HG02623 (cell line): ENCODE measurements at regions not wholly inside any gene's neighbourhood (a gene's known extent, or its start where the extent isn't known, plus 50 kb on each side); places are given as distances from the start of the nearest gene placed in this dataset.
"Not testable (repeated sequence)": the region's sequence is repeated elsewhere in the genome, so short reads cannot be mapped to it uniquely, and the experiment has no call there.

Experiments
- ATAC-seq: cut with Tn5 transposase; IDR thresholded peaks from one replicate; pipeline ENCODE4 v1.9.1; 2021; ENCODE audit warnings: moderate library complexity; ENCODE audit not compliant: unreplicated experiment

DNA sequence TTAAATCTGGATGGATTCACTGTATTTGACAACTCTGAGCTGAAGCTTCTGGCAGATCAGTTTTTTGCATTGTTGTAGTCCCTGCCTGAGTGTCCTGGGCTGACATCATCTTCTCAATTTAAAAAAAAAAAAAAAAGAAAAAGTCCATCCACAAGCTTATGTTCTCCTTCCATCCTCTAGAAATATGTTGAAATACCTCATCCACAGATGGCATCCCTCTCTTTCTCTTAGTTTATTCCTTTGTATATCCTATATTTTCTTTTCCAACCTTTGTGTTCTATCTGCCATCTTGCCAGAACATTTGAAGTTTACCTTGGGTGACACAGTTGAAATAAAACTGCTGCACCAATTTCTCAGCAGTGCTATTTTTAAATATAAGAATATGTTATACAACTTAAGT, 184.4 kb upstream of the PKN2 start:
- ATAC-seq, result no peak

DNA sequence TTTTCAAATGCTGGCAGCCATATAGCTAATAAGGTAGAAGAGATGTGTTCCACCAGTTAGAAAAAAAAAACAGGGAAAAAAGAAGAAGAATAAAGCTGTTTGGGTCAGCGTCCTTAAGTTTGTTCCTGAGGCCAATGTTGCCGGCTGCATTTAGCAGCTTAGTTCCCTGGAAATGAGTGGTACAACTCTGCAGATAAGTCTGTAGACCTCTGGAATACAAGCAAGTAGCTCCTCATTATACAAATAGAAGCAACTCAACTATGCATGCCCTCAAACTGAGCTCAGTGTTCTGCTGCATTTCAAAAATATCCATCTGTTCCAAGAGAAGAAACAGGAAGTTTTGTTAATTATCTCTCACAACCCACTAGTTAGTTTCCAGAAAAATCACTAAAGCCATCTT, 181.2 kb upstream of the PKN2 start:
- no peak for ATAC-seq

DNA sequence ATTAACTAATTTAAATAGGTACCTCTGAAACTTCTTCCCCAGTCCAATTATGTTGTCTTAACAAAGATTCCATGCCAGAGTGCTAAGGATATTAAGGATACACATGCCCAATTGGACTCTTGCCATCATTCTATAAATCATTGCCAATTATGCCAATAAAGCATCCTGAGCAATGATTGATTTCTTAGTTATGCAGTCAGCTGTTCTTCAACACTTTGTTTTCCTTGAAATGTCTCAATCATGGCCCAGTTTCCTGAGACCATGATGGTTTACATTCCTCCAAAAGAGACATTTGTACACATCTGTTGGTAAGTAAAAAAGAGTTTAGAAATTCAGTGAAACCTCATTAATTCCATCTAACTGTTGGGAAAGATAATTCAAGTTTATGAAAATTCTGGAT, 180.4 kb upstream of the PKN2 start:
- no peak for ATAC-seq

DNA sequence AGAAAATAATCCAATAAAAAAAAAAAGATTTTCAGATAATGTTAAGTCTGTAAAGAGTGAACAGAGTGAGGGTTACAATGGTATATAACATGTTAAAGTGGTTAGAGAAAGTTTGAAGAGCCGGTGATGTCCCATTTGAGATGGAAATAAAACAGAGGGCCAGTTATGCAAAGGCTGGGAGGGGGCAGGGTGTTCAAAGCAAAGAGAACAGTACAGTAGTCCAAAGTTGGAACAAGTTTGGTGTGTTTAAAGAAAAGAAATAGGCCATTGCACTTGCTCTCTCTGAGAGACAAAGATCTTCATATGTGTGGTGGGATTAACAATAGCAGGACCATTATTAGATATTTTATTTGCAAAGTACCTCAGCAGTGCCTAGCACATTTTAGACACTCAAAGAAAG, 179.5 kb upstream of the PKN2 start:
- ATAC-seq, result no peak

DNA sequence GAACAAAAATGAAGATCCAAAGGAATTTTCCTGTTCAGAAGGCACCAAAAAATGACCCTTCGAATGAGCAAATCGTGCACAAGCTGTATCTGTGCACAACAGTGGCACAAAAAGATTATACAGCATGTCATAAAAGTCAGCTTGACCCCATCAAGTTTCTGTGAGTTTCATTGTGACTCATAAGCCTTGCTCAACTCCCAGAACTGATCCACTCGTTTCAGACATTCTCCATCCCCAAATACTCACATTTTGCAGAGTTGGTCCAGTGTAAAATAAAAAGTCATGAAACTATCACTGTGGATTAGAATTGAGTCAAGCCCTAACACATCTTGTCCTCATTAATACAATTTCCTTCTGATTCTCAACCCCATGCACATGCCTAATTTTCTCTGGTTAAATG, 174.7 kb upstream of the PKN2 start:
- no peak for ATAC-seq

DNA sequence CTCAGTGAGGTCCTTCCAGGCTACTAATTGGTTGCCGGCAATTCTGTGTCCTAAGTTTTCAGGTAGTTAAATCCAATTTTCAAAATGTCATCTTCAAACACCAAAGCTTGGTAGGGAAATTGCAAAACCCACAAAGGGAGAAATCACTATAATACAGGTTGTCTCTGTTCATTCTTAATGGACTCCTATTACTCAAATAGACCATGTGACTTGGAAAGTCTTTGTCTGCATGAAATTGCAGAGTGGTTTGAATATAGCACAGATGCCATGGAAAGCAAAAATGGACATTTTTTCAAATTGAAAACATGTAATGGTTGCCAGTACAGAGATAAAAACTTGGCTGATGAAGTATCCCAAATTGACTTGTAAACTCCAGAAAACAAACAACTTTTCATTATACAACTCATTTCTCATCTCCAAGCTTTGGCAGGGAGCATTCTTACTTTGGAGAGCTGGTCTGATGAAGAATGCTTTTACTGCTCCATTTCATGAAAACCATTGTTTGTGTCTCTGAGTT, 169.5 kb upstream of the PKN2 start:
- ATAC-seq, result no peak

DNA sequence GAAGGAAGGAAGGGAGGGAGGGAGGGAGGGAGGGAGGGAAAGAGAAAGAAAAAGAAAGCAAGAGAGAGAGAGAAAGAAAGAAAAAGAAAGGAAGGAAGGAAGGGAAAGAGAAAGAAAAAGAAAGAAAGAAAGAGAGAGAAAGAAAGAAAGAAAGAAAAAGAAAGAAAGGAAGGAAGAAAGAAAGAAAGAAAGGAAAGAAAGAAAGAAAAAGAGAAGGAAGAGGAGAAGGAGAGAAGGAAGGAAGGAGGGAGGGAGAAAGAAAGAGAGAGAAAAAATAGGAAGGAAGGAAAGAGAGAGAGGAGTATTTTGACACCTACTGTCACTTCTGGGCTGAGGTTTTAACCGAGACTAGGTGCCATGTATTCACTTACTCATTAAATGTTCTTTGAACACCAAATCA, 166.6 kb upstream of the PKN2 start:
- not testable (repeated sequence) for ATAC-seq

DNA sequence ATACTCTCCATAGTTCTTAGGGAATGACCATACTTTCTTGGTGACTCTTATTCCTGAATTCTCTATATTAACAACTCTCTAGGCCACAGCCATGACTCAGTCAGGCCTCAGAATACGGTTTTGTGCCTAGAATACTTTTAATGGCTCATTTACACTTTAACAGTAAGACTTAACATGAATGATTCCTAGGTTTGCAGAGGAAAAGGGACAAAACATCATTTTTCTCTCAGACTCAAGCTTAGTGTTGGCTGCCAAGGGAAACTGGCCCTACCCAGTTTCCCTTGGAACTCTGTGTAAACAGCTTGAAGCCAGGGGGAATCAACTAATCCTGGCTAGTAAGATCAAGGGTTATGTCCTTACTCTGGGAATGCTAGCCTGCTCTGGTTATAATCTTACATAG, 164.9 kb upstream of the PKN2 start:
- ATAC-seq, result no peak

DNA sequence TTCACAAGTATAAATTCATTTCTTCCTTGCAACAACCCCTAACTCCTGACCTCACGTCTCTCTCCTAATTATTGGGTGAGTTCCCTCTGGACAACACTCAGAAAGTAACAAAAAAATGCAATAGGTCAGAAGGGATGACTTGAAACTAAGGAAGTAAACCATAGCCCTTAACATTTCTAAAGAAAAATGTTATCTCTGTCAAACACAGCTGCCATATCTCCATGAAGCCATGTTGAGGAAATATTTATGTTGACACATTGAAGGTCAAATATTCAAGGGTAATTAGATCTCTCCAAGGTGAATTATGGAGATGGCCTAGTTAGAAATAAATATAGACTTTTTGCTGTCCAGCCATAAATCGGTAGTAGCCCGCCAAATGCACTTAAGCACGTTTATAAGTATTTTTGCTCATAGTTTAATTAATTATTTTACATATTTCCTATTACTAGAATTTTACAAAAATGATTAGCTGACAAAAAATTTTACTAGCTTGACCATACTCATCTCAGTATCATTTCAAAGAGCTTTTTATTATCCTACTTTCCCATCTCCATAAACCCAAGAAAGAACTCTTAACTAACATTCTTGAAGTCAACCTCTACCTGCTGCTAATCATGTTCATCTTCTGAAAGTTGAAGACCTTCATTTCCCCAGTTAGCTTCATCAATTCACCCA, 160.1 kb upstream of the PKN2 start:
- no peak for ATAC-seq

DNA sequence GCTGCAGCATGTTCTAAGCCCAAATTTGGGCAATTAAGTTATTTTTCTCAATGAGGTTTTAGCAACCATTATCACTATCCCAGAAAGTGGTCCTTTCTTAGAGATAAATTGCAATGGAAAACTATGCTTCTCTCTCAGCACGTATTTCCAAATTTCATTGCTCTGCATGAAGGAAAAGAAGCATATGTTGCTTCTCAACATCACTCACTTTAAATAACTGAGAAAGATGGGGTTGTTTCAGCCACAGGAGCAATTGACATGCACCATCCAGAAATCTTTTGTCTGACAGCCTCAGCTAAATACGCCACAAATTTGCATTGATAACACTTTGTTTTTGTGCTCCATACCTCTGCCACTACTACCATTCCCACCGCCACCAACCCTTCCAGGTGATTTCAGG, 157.6 kb upstream of the PKN2 start:
- no peak for ATAC-seq

DNA sequence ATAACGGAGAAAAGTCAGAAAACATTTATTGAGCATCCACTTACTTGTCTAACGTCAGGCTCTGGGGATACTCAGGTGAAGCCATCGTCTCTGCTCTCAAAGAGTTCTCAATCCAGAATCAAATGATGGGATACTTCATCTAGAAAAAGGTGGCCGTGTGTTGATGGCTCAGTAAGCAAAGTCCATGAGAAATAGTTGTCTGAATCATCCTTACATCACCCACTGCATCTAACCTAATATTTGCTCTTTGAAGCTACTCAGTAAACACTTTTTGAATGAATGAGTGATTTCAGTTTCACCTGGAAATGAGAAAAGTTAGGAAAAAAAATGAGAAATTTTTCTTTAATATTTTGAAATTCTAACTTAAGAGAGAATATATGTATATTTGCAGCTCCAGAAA, 155.3 kb upstream of the PKN2 start:
- ATAC-seq, result no peak

DNA sequence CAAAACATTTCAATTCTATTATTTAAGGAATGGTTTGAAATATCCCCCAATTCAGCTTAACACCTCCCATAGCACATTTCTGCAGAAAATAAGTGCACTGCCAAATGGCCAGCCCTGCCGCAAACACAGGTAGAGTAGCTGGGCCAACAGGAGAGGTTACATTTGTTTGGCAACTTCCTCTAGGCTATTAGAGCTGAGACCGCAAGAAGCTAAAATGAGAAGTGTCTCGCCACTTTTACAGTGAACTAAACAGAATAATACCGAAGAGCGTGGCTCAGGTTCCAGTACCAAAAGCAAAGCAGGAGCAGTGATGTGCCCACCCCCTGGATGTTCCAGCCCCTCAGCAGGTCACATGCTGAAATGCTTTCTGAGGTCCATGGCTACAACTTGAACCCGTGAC, 154.5 kb upstream of the PKN2 start:
- ATAC-seq, result no peak

DNA sequence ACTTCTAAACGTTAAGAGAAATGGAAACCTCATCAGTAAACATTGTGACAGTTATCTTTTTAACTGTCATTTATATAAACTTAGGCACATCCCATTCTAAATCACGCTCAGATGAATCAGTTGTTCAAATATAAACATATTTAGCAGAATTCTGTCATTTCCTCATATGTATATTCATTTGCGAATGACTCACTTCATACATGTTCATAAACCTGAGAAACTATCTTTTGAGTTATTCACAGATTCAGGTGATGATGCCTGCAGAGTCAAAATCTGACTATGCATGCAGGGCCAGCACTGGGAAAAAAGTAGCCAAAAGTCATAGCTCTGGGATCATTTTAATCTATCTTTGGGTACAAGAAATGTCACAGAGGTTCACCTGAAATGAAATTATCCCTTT, 153.8 kb upstream of the PKN2 start:
- ATAC-seq, result no peak

DNA sequence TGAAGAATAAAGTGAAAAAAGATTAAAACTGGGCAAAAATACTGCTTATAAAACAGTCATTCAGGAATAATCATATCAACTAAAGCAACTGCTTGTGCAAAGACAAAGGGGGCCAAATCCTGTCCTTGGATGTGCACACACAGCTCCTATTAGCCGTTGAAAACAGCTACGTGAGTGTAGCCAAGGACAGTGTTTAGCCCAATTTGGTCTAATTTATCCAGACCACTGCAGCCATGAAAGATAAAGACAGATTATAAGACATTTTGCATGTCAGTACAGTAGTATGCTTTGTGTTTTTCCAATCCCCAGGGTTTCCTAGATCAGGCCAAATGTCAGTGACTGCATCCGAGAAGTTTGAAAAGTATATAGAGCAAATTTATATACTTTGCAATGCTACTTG, 146.3 kb upstream of the PKN2 start:
- ATAC-seq, result no peak

DNA sequence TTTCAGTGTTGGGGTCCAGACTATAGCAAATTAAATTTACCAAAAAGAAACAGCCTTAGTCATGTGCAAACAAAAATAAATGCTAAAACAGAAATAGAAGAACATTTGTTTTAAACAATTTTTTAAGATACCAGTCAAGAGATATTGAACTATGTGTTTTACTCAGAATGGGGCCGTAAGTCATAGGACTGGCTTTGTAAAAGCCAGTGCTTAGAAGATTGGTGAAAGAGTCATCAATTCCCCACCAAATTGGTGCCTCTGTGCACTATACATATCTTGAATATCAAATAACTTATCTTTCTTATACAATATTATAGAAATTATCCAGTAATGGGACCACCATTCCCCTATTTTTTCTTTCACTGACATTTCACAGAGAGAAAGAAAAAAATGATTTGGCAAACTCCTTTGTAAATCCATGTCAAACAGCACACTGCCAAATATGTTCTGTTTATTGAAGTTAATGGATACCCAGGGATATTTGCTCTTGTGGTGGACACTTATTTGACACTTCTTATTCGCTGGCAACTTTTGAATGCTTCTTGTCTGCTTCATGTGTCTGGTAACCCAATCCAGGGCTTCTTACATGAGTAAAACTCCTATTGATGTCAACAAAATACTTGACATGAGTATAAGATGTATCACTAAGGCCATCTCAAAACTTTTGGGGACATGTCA, 145.7 kb upstream of the PKN2 start:
- no peak for ATAC-seq

DNA sequence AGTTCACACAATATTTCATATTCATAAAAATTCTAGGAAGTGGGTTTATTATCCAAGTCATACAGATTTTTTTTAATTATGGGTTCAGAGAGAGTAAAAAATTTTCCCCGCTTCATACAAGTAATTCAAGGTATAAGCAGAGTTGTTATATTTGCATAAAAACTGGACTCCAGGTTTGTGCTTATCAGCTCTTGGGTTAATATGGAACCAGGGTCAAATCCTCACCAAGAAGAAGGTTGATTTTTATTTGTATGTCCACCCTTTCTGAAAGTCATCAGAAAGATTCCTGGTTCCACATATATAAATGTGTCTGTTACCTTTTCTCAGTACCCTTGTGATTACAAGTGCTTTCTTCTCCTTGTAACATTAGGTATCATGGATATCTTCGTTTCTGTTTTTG, 143.8 kb upstream of the PKN2 start:
- no peak for ATAC-seq

DNA sequence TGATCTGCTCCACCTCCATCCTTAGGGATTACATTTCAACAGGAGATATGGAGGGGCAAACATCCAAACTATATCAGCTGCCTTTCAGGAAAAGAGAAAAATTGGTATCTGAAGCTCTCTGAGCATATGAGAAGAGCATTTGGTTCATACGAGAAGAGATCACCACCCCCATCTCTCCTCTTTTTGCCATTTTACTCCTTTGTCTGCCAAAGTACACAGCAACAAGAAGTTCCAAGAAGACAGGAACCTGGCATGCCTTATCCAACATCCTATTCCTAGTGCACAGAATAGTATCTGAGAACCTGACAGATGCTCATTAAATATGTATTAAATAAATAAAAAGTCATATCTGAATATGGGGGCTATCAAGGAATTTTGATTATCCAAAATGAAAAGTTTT, 142.5 kb upstream of the PKN2 start:
- ATAC-seq, result no peak

DNA sequence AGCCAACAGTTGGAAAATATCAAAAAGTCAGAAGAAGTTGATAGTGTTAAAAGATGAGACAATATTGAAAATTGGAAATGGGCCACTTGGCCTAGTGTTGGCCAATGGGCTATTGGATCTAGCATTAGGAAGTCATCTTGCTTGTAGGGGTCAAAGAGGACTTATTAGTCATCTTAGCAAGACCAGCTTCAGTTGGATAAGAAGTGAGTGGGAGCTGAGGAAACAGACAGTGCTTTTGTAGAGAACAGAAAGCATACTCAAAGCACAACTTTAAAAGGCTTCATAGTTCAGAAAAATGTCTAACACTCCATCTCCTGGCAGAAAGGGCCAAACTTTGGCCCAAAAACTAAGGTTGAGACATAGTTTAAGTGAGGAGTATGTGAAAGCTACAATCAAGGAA, 139.9 kb upstream of the PKN2 start:
- ATAC-seq, result no peak

DNA sequence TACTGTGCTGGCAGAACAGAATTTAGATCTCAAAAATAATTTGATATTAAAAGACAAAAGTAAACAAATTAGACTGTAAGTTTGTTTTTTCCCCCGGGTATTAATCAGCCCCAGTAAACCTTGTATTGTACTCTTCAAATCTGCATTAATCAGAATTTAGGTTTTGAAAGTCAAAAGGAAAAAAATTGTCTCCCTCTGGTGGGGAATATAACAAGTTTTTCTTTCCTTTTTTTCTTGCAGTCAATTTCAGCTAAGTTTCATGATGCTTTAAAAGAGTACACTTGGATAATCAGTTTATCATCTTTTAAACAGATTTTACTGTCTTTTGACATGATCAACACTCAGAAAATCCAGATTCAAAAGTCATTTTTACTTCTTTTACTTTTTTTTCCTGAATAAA, 134.5 kb upstream of the PKN2 start:
- ATAC-seq, result no peak

DNA sequence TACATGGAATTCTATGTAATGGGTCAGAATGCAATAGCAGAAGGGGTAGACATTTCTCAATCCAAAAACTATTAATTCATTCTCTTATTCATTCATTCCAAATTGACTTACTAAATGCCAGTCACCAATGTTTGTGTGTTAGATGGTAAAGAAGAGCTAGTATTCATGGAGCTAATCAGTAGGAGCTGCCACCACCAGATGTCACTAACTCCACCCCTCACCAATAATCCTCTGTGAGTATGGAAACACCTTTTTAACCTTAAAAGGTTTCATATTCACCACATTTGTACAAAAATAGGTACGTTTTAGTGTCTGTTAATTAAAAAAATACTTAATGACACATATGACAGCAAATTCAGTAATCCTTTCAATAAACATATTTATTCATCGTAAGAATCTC, 131.8 kb upstream of the PKN2 start:
- ATAC-seq, result no peak

DNA sequence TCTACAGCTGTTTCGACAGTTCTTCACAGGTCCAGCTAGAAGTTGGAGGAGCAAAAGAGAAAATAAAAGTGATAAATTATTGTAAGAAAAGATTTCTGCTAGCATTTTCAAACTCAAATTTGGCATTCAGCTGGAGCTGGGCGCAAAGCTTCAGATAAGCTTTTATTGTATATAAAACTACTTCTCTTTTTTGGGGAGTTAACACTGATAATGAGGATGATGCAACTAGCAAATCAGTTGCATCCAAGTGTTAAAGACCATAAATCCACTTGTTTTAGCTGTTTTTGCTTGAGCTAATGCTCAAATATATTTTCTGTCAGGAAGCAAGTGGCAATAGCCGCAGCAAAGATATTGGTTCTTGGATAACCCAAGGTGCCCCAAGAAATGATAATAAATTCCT, 127.1 kb upstream of the PKN2 start:
- ATAC-seq, result no peak

DNA sequence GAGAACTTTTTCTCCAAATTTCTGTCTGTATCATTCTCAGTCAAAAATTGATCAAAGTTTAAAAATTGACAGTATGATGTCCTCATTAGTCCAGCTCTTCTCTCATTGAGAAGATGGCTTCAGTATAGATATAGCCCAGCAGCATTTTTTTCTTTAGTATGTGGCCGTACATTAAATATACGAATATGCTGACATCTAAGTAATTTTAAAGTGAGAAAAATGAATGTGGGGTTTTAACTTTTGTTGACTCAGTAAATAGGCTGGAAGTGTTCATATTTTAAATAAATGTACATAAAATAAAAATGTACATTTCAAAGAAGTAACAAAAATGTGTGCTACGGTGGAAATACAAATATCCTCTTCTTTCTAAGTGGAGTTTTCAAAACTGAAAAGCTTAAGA, 123.5 kb upstream of the PKN2 start:
- no peak for ATAC-seq

DNA sequence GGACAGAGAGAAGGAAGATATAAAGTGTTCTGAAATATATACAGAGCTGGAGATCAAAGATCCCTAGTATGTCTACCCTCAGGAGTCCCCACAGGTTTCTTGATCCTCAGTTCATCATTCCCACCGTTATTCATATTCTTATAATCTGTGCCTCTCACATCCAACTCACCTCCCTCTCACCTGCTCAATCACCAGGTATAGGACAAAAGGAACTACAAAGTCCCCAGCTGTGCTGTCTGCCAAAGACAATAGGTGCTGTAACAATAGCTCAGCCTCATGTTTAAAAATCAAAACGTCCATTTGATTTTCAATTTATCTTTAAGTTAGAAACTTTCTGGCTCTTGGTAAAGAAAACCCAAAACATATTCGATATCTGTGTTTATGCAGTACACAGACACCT, 121.1 kb upstream of the PKN2 start:
- ATAC-seq, result no peak
